Kidney glomerular epithelial cell (primary cell): ENCODE measurements at regions not wholly inside any gene's neighbourhood (a gene's known extent, or its start where the extent isn't known, plus 50 kb on each side); places are given as distances from the start of the nearest gene placed in this dataset.

Experiments used
- DNase-seq: peaks from one replicate; lab custom pipeline; 2025; lab: John Stamatoyannopoulos, UW

GRCh38 chr5:98690002-98690401, 83.5 kb upstream of the RGMB start:
- DNase-seq, result no peak

GRCh38 chr5:98694902-98695301, 78.6 kb upstream of the RGMB start:
- no peak for DNase-seq

GRCh38 chr5:98698359-98698758, 75.1 kb upstream of the RGMB start:
- DNase-seq, result peak; percentile 64

GRCh38 chr5:98700730-98701129, 72.7 kb upstream of the RGMB start:
- no peak for DNase-seq

- no peak for DNase-seq
Observed at GRCh38 chr5:98705841-98706240, 67.6 kb upstream of the RGMB start.

GRCh38 chr5:98709681-98710080, 63.8 kb upstream of the RGMB start:
- DNase-seq, result no peak

GRCh38 chr5:98713027-98713426, 60.4 kb upstream of the RGMB start:
- DNase-seq, result no peak

GRCh38 chr5:98713856-98714255, 59.6 kb upstream of the RGMB start:
- DNase-seq, result no peak

- no peak for DNase-seq
Observed at GRCh38 chr5:98714710-98715288, 58.7 kb upstream of the RGMB start.

GRCh38 chr5:98721231-98721928, 52.1 kb upstream of the RGMB start:
- no peak for DNase-seq

GRCh38 chr5:98722188-98722587, 51.3 kb upstream of the RGMB start:
- DNase-seq, result no peak

GRCh38 chr5:98723061-98723460, 50.4 kb upstream of the RGMB start:
- no peak for DNase-seq
